Keratinocyte (primary cell): ENCODE measurements at regions not wholly inside any gene's neighbourhood (a gene's known extent, or its start where the extent isn't known, plus 50 kb on each side); places are given as distances from the start of the nearest gene placed in this dataset.

Experiments used
- DNase-seq: peaks from one replicate; pipeline ENCODE4 v3.0.0-alpha.2; 2011; ENCODE audit warnings: low read depth, missing footprints, low spot score
- FAIRE-seq: peaks from 2 replicates; lab custom pipeline; 2011; peaks lifted over from hg19 to GRCh38; lab: Jason Lieb, UNC
- H2AFZ ChIP-seq: 2 replicates; pipeline ENCODE4 v1.6.0; 2012; ENCODE audit warnings: low read length, control low read depth, inconsistent platforms; ENCODE audit not compliant: control insufficient read depth
- H3K27ac ChIP-seq: 2 replicates; pipeline ENCODE4 v1.5.1; 2011; ENCODE audit warnings: low read length; ENCODE audit not compliant: control insufficient read depth, insufficient read depth
- H3K27me3 ChIP-seq: 3 replicates; pipeline ENCODE4 v1.6.0; 2011; ENCODE audit warnings: low read length; ENCODE audit not compliant: control insufficient read depth, insufficient read depth; ENCODE audit errors: extremely low read depth
- H3K36me3 ChIP-seq, 2 experiments: 2 replicates in 1 of 2; 3 replicates in 1 of 2; pipeline ENCODE4 v1.5.1; 2011; ENCODE audit warnings: low read length in 2 of 2, mild to moderate bottlenecking in 1 of 2; ENCODE audit not compliant: control insufficient read depth in 2 of 2, insufficient read depth in 2 of 2; ENCODE audit errors: extremely low read depth in 1 of 2
- H3K4me1 ChIP-seq: 3 replicates; pipeline ENCODE4 v1.5.1; 2011; ENCODE audit warnings: low read length; ENCODE audit not compliant: control insufficient read depth, insufficient read depth; ENCODE audit errors: extremely low read depth
- H3K4me2 ChIP-seq: 3 replicates; pipeline ENCODE4 v1.6.0; 2011; ENCODE audit warnings: low read depth, low read length; ENCODE audit not compliant: control insufficient read depth, insufficient read depth; ENCODE audit errors: extremely low read depth
- H3K4me3 ChIP-seq, 3 experiments: fragments of 200-600 bp in 1 of 3; sonication (generic) in 1 of 3; 2 replicates in 2 of 3; 3 replicates in 1 of 3; pipeline ENCODE4 v1.5.1; 2011 to 2016; ENCODE audit warnings: low read length in 3 of 3, mild to moderate bottlenecking in 3 of 3, control low read depth in 2 of 3, inconsistent platforms in 1 of 3, low read depth in 1 of 3, mixed read lengths in 1 of 3, mixed run types in 1 of 3, moderate library complexity in 1 of 3; ENCODE audit not compliant: control insufficient read depth in 2 of 3, insufficient read depth in 2 of 3; ENCODE audit errors: extremely low read depth in 1 of 3
- H3K79me2 ChIP-seq: 2 replicates; pipeline ENCODE4 v1.6.0; 2012; ENCODE audit warnings: low read length; ENCODE audit not compliant: control insufficient read depth, insufficient read depth
- H3K9ac ChIP-seq: 3 replicates; pipeline ENCODE4 v1.6.0; 2011; ENCODE audit warnings: low read length; ENCODE audit not compliant: control insufficient read depth, insufficient read depth; ENCODE audit errors: extremely low read depth
- H3K9me1 ChIP-seq: 3 replicates; pipeline ENCODE4 v1.6.0; 2011; ENCODE audit warnings: low read length; ENCODE audit not compliant: control insufficient read depth, insufficient read depth; ENCODE audit errors: extremely low read depth
- H3K9me3 ChIP-seq: 2 replicates; pipeline ENCODE4 v1.5.1; 2012; ENCODE audit warnings: low read depth, low read length; ENCODE audit not compliant: control insufficient read depth
- H4K20me1 ChIP-seq: 3 replicates; pipeline ENCODE4 v1.6.0; 2011; ENCODE audit warnings: low read length; ENCODE audit not compliant: control insufficient read depth, insufficient read depth; ENCODE audit errors: extremely low read depth
- CTCF ChIP-seq, 3 experiments: IDR thresholded peaks in 1 of 3; conservative IDR thresholded peaks in 1 of 3; optimal IDR thresholded peaks in 1 of 3; 2 replicates in 2 of 3; 3 replicates in 1 of 3; pipeline versions ENCODE3 to v1.5.1; 2011; ENCODE audit warnings: low read length in 3 of 3, mild to moderate bottlenecking in 3 of 3, moderate library complexity in 2 of 3, control low read depth in 1 of 3, inconsistent platforms in 1 of 3; ENCODE audit not compliant: insufficient read depth in 2 of 3; ENCODE audit errors: extremely low read depth in 1 of 3
- EZH2 ChIP-seq: IDR thresholded peaks from one replicate; pipeline ENCODE4 v1.6.1; 2012; ENCODE audit warnings: inconsistent platforms, mild to moderate bottlenecking, low read length, moderate library complexity
- dilution Hi-C: fragments of 300-500 bp; cut with MboI; formaldehyde crosslinking; loops from one replicate; pipeline ENCODE4 v1.7.0; 2020; ENCODE audit warnings: low sequenced_read_pairs; ENCODE audit not compliant: extremely low pct_ligation_motif_present

- no peak overlapping the region for H3K9ac ChIP-seq
- no peak for DNase-seq
- no peaks in the 10 kb centered on the region for H3K36me3 ChIP-seq
- H3K4me2 ChIP-seq: no peak overlapping the region
- no peak for FAIRE-seq
- no peaks in the 10 kb centered on the region for H3K79me2 ChIP-seq
- H3K27me3 ChIP-seq: no peaks in the 10 kb centered on the region
- no peak overlapping the region for H2AFZ ChIP-seq
- no peaks in the 10 kb centered on the region for H3K9me3 ChIP-seq
- H3K4me3 ChIP-seq: no peak overlapping the region
- TF ChIP-seq EZH2: no peak
- TF ChIP-seq CTCF (optimal IDR thresholded peaks at IDR 0.05 in 1 of 3, IDR thresholded peaks at IDR 0.05 in 1 of 3, conservative IDR thresholded peaks at IDR 0.05 in 1 of 3; ENCODE audit: extremely low read depth in 1 of 3, insufficient read depth in 2 of 3, low read length in 3 of 3): no peak
- no peaks in the 10 kb centered on the region for H4K20me1 ChIP-seq
- dilution Hi-C loops: no loop called here
- peaks cover 4% of the 10 kb centered on the region for H3K4me1 ChIP-seq
- no peaks in the 10 kb centered on the region for H3K9me1 ChIP-seq
- H3K27ac ChIP-seq: no peak overlapping the region
Observed at GRCh38 chr16:79679334-79679733, 78.8 kb upstream of the MAF start.

GRCh38 chr16:79677799-79678530 lies 77.4 kb upstream of the MAF start:
- Histone ChIP-seq H3K4me2 (no peak overlapping the region), H2AFZ (no peak overlapping the region), H3K9me3 (no peaks in the 10 kb centered on the region), H3K9ac (no peak overlapping the region), H3K4me1 (peaks cover 4% of the 10 kb centered on the region), H4K20me1 (no peaks in the 10 kb centered on the region), H3K36me3 (no peaks in the 10 kb centered on the region), H3K27ac (no peak overlapping the region), H3K4me3 (no peak overlapping the region), H3K27me3 (no peaks in the 10 kb centered on the region), H3K9me1 (no peaks in the 10 kb centered on the region), H3K79me2 (no peaks in the 10 kb centered on the region)
- FAIRE-seq (no peak), DNase-seq (no peak)
- dilution Hi-C loops: no loop called here
- TF ChIP-seq EZH2: no peak

- FAIRE-seq: no peak
- no peak overlapping the region for H3K4me2 ChIP-seq
- H3K27me3 ChIP-seq: no peaks in the 10 kb centered on the region
- H3K9me3 ChIP-seq: no peaks in the 10 kb centered on the region
- no peak overlapping the region for H2AFZ ChIP-seq
- no peak overlapping the region for H3K4me3 ChIP-seq
- H3K4me1 ChIP-seq: peaks cover 4% of the 10 kb centered on the region
- no peaks in the 10 kb centered on the region for H3K9me1 ChIP-seq
- H3K9ac ChIP-seq: no peak overlapping the region
- H3K79me2 ChIP-seq: no peaks in the 10 kb centered on the region
- dilution Hi-C loops: no loop called here
- H3K27ac ChIP-seq: no peak overlapping the region
- DNase-seq: no peak
- no peaks in the 10 kb centered on the region for H4K20me1 ChIP-seq
- H3K36me3 ChIP-seq: no peaks in the 10 kb centered on the region
- no peak for TF ChIP-seq CTCF (optimal IDR thresholded peaks at IDR 0.05 in 1 of 3, IDR thresholded peaks at IDR 0.05 in 1 of 3, conservative IDR thresholded peaks at IDR 0.05 in 1 of 3; ENCODE audit: extremely low read depth in 1 of 3, insufficient read depth in 2 of 3, low read length in 3 of 3)
- no peak for TF ChIP-seq EZH2
Observed at GRCh38 chr16:79673635-79674034, 73.1 kb upstream of the MAF start.
